HCT116 (cell line): ENCODE measurements at regions not wholly inside any gene's neighbourhood (a gene's known extent, or its start where the extent isn't known, plus 50 kb on each side); places are given as distances from the start of the nearest gene placed in this dataset.

Source experiments
- ATAC-seq: fragments of 200-7000 bp; cut with Tn5 transposase; 2 replicates; pipeline ENCODE4 v1.9.1; 2020; ENCODE audit warnings: mild to moderate bottlenecking, moderate library complexity
- BruUV-seq: library from RNA; stranded (reverse); fragments of 400-500 nt; replicated peaks from 2 replicates; lab custom pipeline; 2021; lab: Mats Ljungman, UMichigan
- CTCF ChIA-PET: fragments of 300-600 bp; sonication (Branson Sonifier 250); formaldehyde crosslinking; loops from one replicate; lab custom pipeline; 2021; ENCODE audit warnings: antibody characterized with exemption; lab: Charles Lee
- POLR2A ChIA-PET: fragments of 300-600, 350-600 bp; sonication (Branson Sonifier 250); formaldehyde crosslinking; loops from one replicate; lab custom pipeline; 2021; ENCODE audit warnings: antibody characterized with exemption; lab: Charles Lee
- RAD21 ChIA-PET, 2 experiments: fragments of 300-600 bp; sonication (Branson Sonifier 250); formaldehyde crosslinking; loops; one replicate each; lab custom pipeline; 2023; ENCODE audit warnings: low total read pairs in 2 of 2; ENCODE audit not compliant: uncharacterized antibody in 2 of 2, unreplicated experiment in 2 of 2, low non-redundant PET in 1 of 2; lab: Charles Lee
- DNase-seq: peaks from one replicate; pipeline ENCODE4 v3.0.0-alpha.2; 2010; ENCODE audit warnings: low read depth, low spot score
- H2AFZ ChIP-seq: fragments of 200-600 bp; shearing (Covaris generic), sonication (generic); 2 replicates; pipeline ENCODE4 v1.6.1; 2017; ENCODE audit warnings: low read depth, mixed run types, mixed read lengths, antibody characterized with exemption, low read length; ENCODE audit not compliant: poor library complexity, severe bottlenecking
- H3K27ac ChIP-seq: 2 replicates; pipeline ENCODE4 v1.5.1; 2012; ENCODE audit warnings: low read depth, low read length
- H3K27me3 ChIP-seq: fragments of 200-600 bp; sonication (generic); 2 replicates; pipeline ENCODE4 v1.6.1; 2016; ENCODE audit warnings: mixed run types, low read length, mixed read lengths; ENCODE audit not compliant: insufficient read depth
- H3K36me3 ChIP-seq, 2 experiments: fragments of 200-500 bp in 1 of 2; fragments of 200-600 bp in 1 of 2; sonication (Bioruptor generic) in 1 of 2; sonication (generic) in 1 of 2; 2 replicates each; pipeline versions ENCODE4 v1.5.1 to v1.6.1; 2014 to 2016; ENCODE audit warnings: low read length in 2 of 2, inconsistent platforms in 1 of 2, mixed read lengths in 1 of 2, mixed run types in 1 of 2; ENCODE audit not compliant: insufficient read depth in 2 of 2, control insufficient read depth in 1 of 2
- H3K4me1 ChIP-seq, 2 experiments: fragments of 200-600 bp in 1 of 2; sonication (generic) in 1 of 2; 2 replicates each; pipeline versions ENCODE4 v1.5.1 to v1.6.1; 2012 to 2017; ENCODE audit warnings: low read length in 2 of 2, inconsistent platforms in 1 of 2, mild to moderate bottlenecking in 1 of 2, mixed read lengths in 1 of 2, mixed run types in 1 of 2, moderate library complexity in 1 of 2; ENCODE audit not compliant: insufficient read depth in 2 of 2, control insufficient read depth in 1 of 2
- H3K4me2 ChIP-seq: fragments of 200-600 bp; sonication (generic); 2 replicates; pipeline ENCODE4 v1.6.1; 2017; ENCODE audit warnings: mixed run types, low read length, mixed read lengths
- H3K4me3 ChIP-seq, 2 experiments: fragments of 200-600 bp in 1 of 2; sonication (generic) in 1 of 2; replicated peaks in 1 of 2; 2 replicates each; pipeline ENCODE4 v1.5.1; 2011 to 2016; ENCODE audit warnings: low read length in 2 of 2, control low read depth in 1 of 2, low read depth in 1 of 2, mild to moderate bottlenecking in 1 of 2, mixed read lengths in 1 of 2, mixed run types in 1 of 2
- H3K79me2 ChIP-seq: fragments of 200-600 bp; sonication (generic); 2 replicates; pipeline ENCODE4 v1.6.1; 2017; ENCODE audit warnings: mild to moderate bottlenecking, mixed run types, low read length, moderate library complexity, mixed read lengths; ENCODE audit not compliant: insufficient read depth
- H3K9ac ChIP-seq: fragments of 200-600 bp; sonication (generic); 2 replicates; pipeline ENCODE4 v1.6.1; 2016; ENCODE audit warnings: low read length, mixed read lengths
- H3K9me2 ChIP-seq: fragments of 200-600 bp; sonication (generic), shearing (Covaris generic); 2 replicates; pipeline ENCODE4 v1.6.1; 2017; ENCODE audit warnings: mixed run types, mild to moderate bottlenecking, moderate library complexity; ENCODE audit not compliant: insufficient read depth
- H3K9me3 ChIP-seq, 2 experiments: fragments of 200-500 bp in 1 of 2; fragments of 200-600 bp in 1 of 2; sonication (Bioruptor generic) in 1 of 2; sonication (generic) in 1 of 2; 2 replicates each; pipeline ENCODE4 v1.6.1; 2014 to 2017; ENCODE audit warnings: low read length in 2 of 2, mixed read lengths in 2 of 2, inconsistent platforms in 1 of 2, low read depth in 1 of 2, mild to moderate bottlenecking in 1 of 2, mixed run types in 1 of 2, moderate library complexity in 1 of 2; ENCODE audit not compliant: control insufficient read depth in 1 of 2, insufficient read depth in 1 of 2
- H4K20me1 ChIP-seq: fragments of 200-600 bp; sonication (generic), shearing (Covaris generic); 2 replicates; pipeline ENCODE4 v1.6.1; 2017; ENCODE audit warnings: mixed run types, mild to moderate bottlenecking, moderate library complexity; ENCODE audit not compliant: insufficient read depth
- ATF3 ChIP-seq: IDR thresholded peaks from 2 replicates; pipeline ENCODE4 v1.6.1; 2012
- CBX3 ChIP-seq: IDR thresholded peaks from 2 replicates; pipeline ENCODE4 v1.6.1; 2012; ENCODE audit warnings: low read depth
- CEBPB ChIP-seq: IDR thresholded peaks from 2 replicates; pipeline ENCODE4 v1.6.1; 2012; ENCODE audit warnings: low read depth
- CTCF ChIP-seq, 3 experiments: fragments of 200-600 bp in 1 of 3; sonication (generic) in 1 of 3; IDR thresholded peaks in 2 of 3; conservative IDR thresholded peaks in 1 of 3; 2 replicates each; pipeline ENCODE4 v1.5.1; 2012 to 2017; ENCODE audit warnings: low read depth in 2 of 3, low read length in 2 of 3, antibody characterized with exemption in 1 of 3, borderline replicate concordance in 1 of 3, control low read depth in 1 of 3, mild to moderate bottlenecking in 1 of 3, mixed read lengths in 1 of 3, mixed run types in 1 of 3, moderate library complexity in 1 of 3; ENCODE audit not compliant: insufficient read depth in 1 of 3
- EGR1 ChIP-seq: IDR thresholded peaks from 2 replicates; pipeline ENCODE4 v1.6.1; 2012; ENCODE audit warnings: low read depth
- ELF1 ChIP-seq: IDR thresholded peaks from 2 replicates; pipeline ENCODE4 v1.6.1; 2012; ENCODE audit warnings: low read depth, borderline replicate concordance
- EZH2 ChIP-seq: fragments of 200-600 bp; sonication (generic); IDR thresholded peaks from 2 replicates; pipeline ENCODE4 v1.6.1; 2017; ENCODE audit warnings: antibody characterized with exemption, mixed run types
- EZH2phosphoT487 ChIP-seq: fragments of 200-600 bp; IDR thresholded peaks from 2 replicates; pipeline ENCODE4 v1.6.1; 2018; ENCODE audit warnings: antibody characterized with exemption, borderline replicate concordance
- FOSL1 ChIP-seq: IDR thresholded peaks from 2 replicates; pipeline ENCODE4 v1.6.1; 2012; ENCODE audit warnings: low read depth
- JUND ChIP-seq: IDR thresholded peaks from 2 replicates; pipeline ENCODE4 v1.6.1; 2012
- MAX ChIP-seq: IDR thresholded peaks from 2 replicates; pipeline ENCODE4 v1.6.1; 2012
- POLR2A ChIP-seq: IDR thresholded peaks from 2 replicates; pipeline ENCODE4 v1.7.0; 2011; ENCODE audit warnings: borderline replicate concordance; ENCODE audit not compliant: insufficient read depth, insufficient read length; ENCODE audit errors: extremely low read depth
- POLR2AphosphoS5 ChIP-seq: IDR thresholded peaks from 2 replicates; pipeline ENCODE4 v1.6.1; 2011; ENCODE audit warnings: mild to moderate bottlenecking, low read depth, low read length, moderate library complexity
- SIN3A ChIP-seq: IDR thresholded peaks from 2 replicates; pipeline ENCODE4 v1.6.1; 2012; ENCODE audit warnings: low read depth
- SP1 ChIP-seq: IDR thresholded peaks from 2 replicates; pipeline ENCODE4 v1.6.1; 2012; ENCODE audit warnings: low read depth
- SRF ChIP-seq: IDR thresholded peaks from 2 replicates; pipeline ENCODE4 v1.6.1; 2012; ENCODE audit warnings: low read depth
- YY1 ChIP-seq: IDR thresholded peaks from 2 replicates; pipeline ENCODE4 v1.6.1; 2011; ENCODE audit warnings: low read length, low read depth, moderate library complexity, mild to moderate bottlenecking; ENCODE audit not compliant: insufficient replicate concordance; ENCODE audit errors: extremely low read depth
- ZNF274 ChIP-seq: fragments of 200-500 bp; sonication (Bioruptor generic); IDR thresholded peaks from 2 replicates; pipeline ENCODE4 v1.6.1; 2014; ENCODE audit warnings: mild to moderate bottlenecking, low read depth, low read length, inconsistent platforms
- intact Hi-C: fragments of 100-400 bp; cut with micrococcal nuclease; formaldehyde crosslinking; loops from 2 replicates; pipeline ENCODE4 v1.10.0; 2022

- H3K27me3 ChIP-seq = no peaks in the 10 kb centered on the region
- intact Hi-C loops = loop anchor here (1.0 to 5.0 kb wide), 3 partner anchors 66 to 1449 kb away; no protein-coding TSS in a partner anchor
- ChIA-PET CTCF (interaction anchor here (1.4 to 2.1 kb wide), 8 partner anchors 9 to 1447 kb away, joined by 3 to 21 read pairs (median 8); no protein-coding TSS in a partner anchor), RAD21 (interaction anchor here (0.7 to 1.0 kb wide), 2 partner anchors 422 to 423 kb away, joined by 3 to 6 read pairs; no protein-coding TSS in a partner anchor), POLR2A (no interaction called here)
- no peaks in the 10 kb centered on the region for H3K36me3 ChIP-seq
- no peak overlapping the region for H3K4me2 ChIP-seq
- H3K9me3 ChIP-seq = no peaks in the 10 kb centered on the region
- no peak for TF ChIP-seq CBX3
- no peak for TF ChIP-seq ATF3
- TF ChIP-seq MAX = no peak
- TF ChIP-seq POLR2AphosphoS5 = no peak
- TF ChIP-seq JUND = no peak
- no peak for TF ChIP-seq FOSL1
- DNase-seq (no peak), ATAC-seq (no peak)
- H3K9me2 ChIP-seq = no peaks in the 10 kb centered on the region
- no TSS peak for BruUV-seq
- H3K27ac ChIP-seq = no peak overlapping the region
- no peaks in the 10 kb centered on the region for H4K20me1 ChIP-seq
- H3K79me2 ChIP-seq = no peaks in the 10 kb centered on the region
- H3K4me3 ChIP-seq = no peak overlapping the region
- H3K4me1 ChIP-seq = no peaks in the 10 kb centered on the region
- no peak overlapping the region for H2AFZ ChIP-seq
- H3K9ac ChIP-seq = no peak overlapping the region
These were observed 259.3 kb downstream of the TBL1XR1 start for GRCh38 chr3:176937994-176938393.

GRCh38 chr3:176937541-176937940 lies 259.7 kb downstream of the TBL1XR1 start:
- intact Hi-C loops = loop anchor here (5.0 kb wide), 2 partner anchors 275 to 1450 kb away; no protein-coding TSS in a partner anchor
- Histone ChIP-seq H3K9me3 (no peaks in the 10 kb centered on the region), H4K20me1 (no peaks in the 10 kb centered on the region), H3K4me3 (no peak overlapping the region), H3K9ac (no peak overlapping the region), H3K4me1 (no peaks in the 10 kb centered on the region), H3K4me2 (no peak overlapping the region), H3K9me2 (no peaks in the 10 kb centered on the region), H3K27ac (no peak overlapping the region), H3K36me3 (no peaks in the 10 kb centered on the region), H3K79me2 (no peaks in the 10 kb centered on the region), H3K27me3 (no peaks in the 10 kb centered on the region)
- no TSS peak for BruUV-seq
- ChIA-PET RAD21 (no interaction called here), CTCF (interaction anchor here (1.6 to 2.1 kb wide), 6 partner anchors 9 to 1447 kb away, joined by 7 to 21 read pairs (median 10); no protein-coding TSS in a partner anchor), POLR2A (no interaction called here)
- ATAC-seq (no peak), DNase-seq (no peak)
- no peak for TF ChIP-seq EZH2
- TF ChIP-seq POLR2AphosphoS5 = no peak
- no peak for TF ChIP-seq MAX
- no peak for TF ChIP-seq POLR2A
- TF ChIP-seq JUND = no peak
- TF ChIP-seq ZNF274 = no peak
- TF ChIP-seq EGR1 = no peak
- no peak for TF ChIP-seq ELF1
- no peak for TF ChIP-seq FOSL1
- TF ChIP-seq YY1 = no peak
- TF ChIP-seq CBX3 = no peak
- no peak for TF ChIP-seq ATF3
- no peak for TF ChIP-seq CEBPB
- no peak for TF ChIP-seq SRF
- TF ChIP-seq CTCF (IDR thresholded peaks at IDR 0.05 in 2 of 3, conservative IDR thresholded peaks at IDR 0.05 in 1 of 3; ENCODE audit: borderline replicate concordance in 1 of 3, insufficient read depth in 1 of 3, low read depth in 2 of 3, low read length in 2 of 3) = no peak
- TF ChIP-seq EZH2phosphoT487 = no peak
- TF ChIP-seq SIN3A = no peak
- TF ChIP-seq SP1 = no peak
- TF ChIP-seq, all 23 proteins: peak for 0
- no peak overlapping the region for H2AFZ ChIP-seq
